Osteocyte (in vitro differentiated cells): ENCODE measurements at regions not wholly inside any gene's neighbourhood (a gene's known extent, or its start where the extent isn't known, plus 50 kb on each side); places are given as distances from the start of the nearest gene placed in this dataset.

ENCODE experiments used
- DNase-seq: peaks from one replicate; pipeline ENCODE4 v3.0.0; 2021; ENCODE audit warnings: mixed read lengths; ENCODE audit not compliant: unreplicated experiment; ENCODE audit errors: extremely low spot score
- H3K27ac Mint-ChIP-seq: one replicate; pipeline ENCODE4 v1.8.0; 2021; ENCODE audit warnings: mild to moderate bottlenecking, mixed read lengths; ENCODE audit not compliant: unreplicated experiment
- H3K27me3 Mint-ChIP-seq: one replicate; pipeline ENCODE4 v1.8.0; 2021; ENCODE audit warnings: mixed read lengths; ENCODE audit not compliant: unreplicated experiment
- H3K36me3 Mint-ChIP-seq: one replicate; pipeline ENCODE4 v1.8.0; 2021; ENCODE audit warnings: mixed read lengths; ENCODE audit not compliant: unreplicated experiment
- H3K4me1 Mint-ChIP-seq: one replicate; pipeline ENCODE4 v1.8.0; 2021; ENCODE audit warnings: mixed read lengths; ENCODE audit not compliant: unreplicated experiment
- H3K4me3 Mint-ChIP-seq: one replicate; pipeline ENCODE4 v1.8.0; 2021; ENCODE audit warnings: mild to moderate bottlenecking, moderate library complexity, mixed read lengths; ENCODE audit not compliant: unreplicated experiment
- H3K9me3 Mint-ChIP-seq: one replicate; pipeline ENCODE4 v1.8.0; 2021; ENCODE audit warnings: mixed read lengths; ENCODE audit not compliant: unreplicated experiment
- TF ChIP-seq, protein P1 (sequence below): fragments of 200-600 bp; sonication (generic); IDR thresholded peaks from 2 replicates; pipeline ENCODE4 v1.5.0; 2021; ENCODE audit warnings: antibody characterized with exemption, mild to moderate bottlenecking, moderate library complexity

DNA sequence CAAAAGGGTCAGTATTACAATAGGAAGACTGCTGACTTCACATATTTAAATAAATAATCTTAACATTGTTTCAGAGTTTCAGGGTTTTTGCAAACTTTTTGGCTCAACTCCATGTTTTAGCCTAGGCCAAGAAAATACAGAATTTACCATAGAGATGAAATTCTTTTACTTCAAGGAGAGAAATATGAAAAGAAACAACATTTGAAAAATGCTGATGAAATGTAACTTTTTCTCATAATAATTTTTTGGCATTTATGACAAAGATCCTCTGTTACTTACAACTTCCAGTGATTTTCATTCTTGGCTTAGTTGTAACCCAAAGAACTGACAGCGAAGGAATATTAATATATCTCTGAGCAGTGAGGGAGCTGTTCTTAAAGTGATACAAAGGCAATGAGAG is 316.1 kb upstream of the EMCN start:
- peaks cover 4% of the 10 kb centered on the region for H3K9me3 Mint-ChIP-seq

DNA sequence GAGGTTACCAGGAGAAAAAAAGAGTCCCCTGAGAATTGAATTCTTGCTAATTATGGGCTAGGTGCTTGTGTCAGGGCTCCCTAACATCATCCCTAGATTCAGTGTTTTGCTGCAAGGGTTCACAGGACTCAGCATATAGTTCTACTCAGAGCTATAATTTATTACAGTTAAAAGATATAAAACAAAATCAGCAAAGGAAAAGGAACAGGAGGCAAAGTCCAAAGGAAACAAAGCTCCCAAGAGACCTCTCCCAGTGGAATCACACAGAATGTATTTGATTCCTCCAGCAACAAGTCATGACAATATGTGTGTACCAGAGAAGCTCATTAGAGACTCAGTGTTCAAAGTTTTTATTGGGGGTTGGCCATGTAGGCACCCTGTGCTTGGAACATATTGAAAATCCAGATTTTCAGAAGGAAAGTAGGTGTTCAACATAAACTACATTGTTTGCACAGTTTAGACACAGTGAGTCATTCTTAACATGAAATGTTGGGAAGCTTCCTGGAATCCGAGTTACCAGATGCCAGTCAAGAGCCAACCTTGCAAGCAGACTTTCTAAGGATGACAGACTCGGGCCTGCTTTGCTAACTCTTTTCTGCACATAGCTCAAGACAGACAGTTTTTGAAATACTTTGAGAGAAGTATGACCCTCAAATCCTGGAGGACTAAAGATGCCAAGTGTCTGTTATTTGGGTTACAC is 311.3 kb upstream of the EMCN start:
- H3K36me3 Mint-ChIP-seq = no peaks in the 10 kb centered on the region
- H3K4me3 Mint-ChIP-seq = no peak overlapping the region
- H3K27ac Mint-ChIP-seq = no peak overlapping the region
- TF ChIP-seq, protein P1, sequence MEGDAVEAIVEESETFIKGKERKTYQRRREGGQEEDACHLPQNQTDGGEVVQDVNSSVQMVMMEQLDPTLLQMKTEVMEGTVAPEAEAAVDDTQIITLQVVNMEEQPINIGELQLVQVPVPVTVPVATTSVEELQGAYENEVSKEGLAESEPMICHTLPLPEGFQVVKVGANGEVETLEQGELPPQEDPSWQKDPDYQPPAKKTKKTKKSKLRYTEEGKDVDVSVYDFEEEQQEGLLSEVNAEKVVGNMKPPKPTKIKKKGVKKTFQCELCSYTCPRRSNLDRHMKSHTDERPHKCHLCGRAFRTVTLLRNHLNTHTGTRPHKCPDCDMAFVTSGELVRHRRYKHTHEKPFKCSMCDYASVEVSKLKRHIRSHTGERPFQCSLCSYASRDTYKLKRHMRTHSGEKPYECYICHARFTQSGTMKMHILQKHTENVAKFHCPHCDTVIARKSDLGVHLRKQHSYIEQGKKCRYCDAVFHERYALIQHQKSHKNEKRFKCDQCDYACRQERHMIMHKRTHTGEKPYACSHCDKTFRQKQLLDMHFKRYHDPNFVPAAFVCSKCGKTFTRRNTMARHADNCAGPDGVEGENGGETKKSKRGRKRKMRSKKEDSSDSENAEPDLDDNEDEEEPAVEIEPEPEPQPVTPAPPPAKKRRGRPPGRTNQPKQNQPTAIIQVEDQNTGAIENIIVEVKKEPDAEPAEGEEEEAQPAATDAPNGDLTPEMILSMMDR = no peak
- H3K4me1 Mint-ChIP-seq = peaks cover 4% of the 10 kb centered on the region
- H3K27me3 Mint-ChIP-seq = no peaks in the 10 kb centered on the region
- peaks cover 10% of the 10 kb centered on the region for H3K9me3 Mint-ChIP-seq
- no peak for DNase-seq

More for the DNA sequence above, 316.1 kb upstream of the EMCN start:
- Mint-ChIP-seq H3K4me3 (no peak overlapping the region), H3K4me1 (no peaks in the 10 kb centered on the region), H3K36me3 (no peaks in the 10 kb centered on the region), H3K27ac (no peak overlapping the region), H3K27me3 (peaks cover 2% of the 10 kb centered on the region)
- no peak for DNase-seq
- TF ChIP-seq, protein P1 = no peak

DNA sequence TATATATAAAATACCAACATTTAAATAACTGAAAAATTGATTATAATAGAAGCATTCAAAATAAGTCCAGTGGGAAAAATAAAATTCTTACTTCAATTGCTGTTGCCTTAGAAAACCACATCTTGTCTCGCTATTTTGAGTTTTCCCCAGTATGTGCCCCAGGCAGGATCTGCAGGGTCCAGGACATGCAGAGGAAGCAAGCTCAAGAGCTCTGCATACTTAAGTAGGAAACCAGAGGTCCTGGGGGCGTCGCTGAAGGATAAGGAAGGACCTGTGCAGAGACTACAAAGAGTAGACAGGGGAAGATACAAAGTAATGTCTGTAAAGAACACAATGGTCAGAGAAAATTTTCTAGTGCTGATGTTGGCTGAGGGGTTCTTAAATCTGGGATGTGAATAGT is 310.5 kb upstream of the EMCN start:
- Mint-ChIP-seq H3K27ac (no peak overlapping the region), H3K36me3 (no peaks in the 10 kb centered on the region), H3K9me3 (peaks cover 10% of the 10 kb centered on the region), H3K27me3 (no peaks in the 10 kb centered on the region), H3K4me1 (peaks cover 4% of the 10 kb centered on the region), H3K4me3 (no peak overlapping the region)
- TF ChIP-seq, protein P1 = no peak
- no peak for DNase-seq

DNA sequence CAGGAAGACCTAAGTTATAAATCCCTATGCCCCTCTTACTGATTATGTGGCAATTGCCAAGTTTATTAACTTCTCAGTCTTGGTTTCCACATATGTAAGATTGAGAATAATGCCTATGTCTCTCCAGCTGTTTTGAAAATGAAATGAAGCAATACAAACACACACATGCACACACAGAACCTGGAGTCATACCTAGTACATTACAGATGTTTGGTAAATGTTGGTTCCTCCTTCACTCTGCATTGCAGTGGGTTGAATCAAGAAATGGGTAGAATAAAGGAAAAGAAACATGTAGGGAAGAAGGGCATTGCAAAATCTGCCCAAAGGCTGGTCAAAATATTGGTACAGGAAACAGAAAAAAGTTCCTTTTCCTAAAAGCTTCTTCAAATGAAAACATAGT is 309.9 kb upstream of the EMCN start:
- TF ChIP-seq, protein P1 = no peak
- Mint-ChIP-seq H3K27me3 (no peaks in the 10 kb centered on the region), H3K27ac (no peak overlapping the region), H3K4me1 (peaks cover 10% of the 10 kb centered on the region), H3K36me3 (no peaks in the 10 kb centered on the region), H3K4me3 (no peak overlapping the region), H3K9me3 (peaks cover 10% of the 10 kb centered on the region)
- no peak for DNase-seq

DNA sequence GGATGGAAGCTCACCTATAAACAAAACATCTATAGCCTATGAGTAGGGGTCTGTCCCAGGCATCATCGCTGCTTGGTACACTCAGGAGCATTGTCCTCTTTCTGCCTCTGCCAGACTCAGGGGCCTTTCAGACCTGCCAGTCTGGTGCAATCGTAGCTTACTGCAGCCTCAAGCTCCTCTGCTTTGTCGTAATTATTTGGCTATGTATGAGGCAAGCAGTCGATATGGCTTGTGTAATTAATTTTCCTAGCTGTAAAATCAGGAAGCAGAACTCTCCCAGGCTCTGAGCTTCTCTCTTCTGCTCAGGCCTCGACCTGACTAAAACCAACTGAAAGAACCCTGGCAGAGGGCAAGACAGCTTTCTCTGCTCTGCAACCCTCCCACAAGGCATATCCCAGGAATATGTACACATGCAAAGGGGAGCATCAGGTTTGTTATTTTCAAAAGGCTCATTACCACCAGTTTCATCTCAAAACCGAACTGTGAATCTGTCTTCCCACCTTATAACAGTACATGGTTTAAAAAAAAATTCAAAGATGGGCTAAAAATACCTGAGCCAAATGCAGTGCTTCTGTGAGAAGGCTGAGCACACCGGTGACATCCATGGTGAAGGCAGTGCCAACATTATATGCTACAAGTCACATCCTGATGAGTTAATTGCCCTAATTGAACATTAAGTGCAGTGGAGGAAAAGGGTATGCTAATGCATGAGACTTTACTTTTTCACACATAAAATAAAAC is 309.2 kb upstream of the EMCN start:
- no peak overlapping the region for H3K27ac Mint-ChIP-seq
- no peak for DNase-seq
- H3K4me3 Mint-ChIP-seq = no peak overlapping the region
- peaks cover 5% of the 10 kb centered on the region for H3K9me3 Mint-ChIP-seq
- peaks cover 13% of the 10 kb centered on the region for H3K4me1 Mint-ChIP-seq
- no peaks in the 10 kb centered on the region for H3K27me3 Mint-ChIP-seq
- TF ChIP-seq, protein P1 = no peak
- H3K36me3 Mint-ChIP-seq = no peaks in the 10 kb centered on the region
